HCT116 (cell line): ENCODE measurements at regions not wholly inside any gene's neighbourhood (a gene's known extent, or its start where the extent isn't known, plus 50 kb on each side); places are given as distances from the start of the nearest gene placed in this dataset.

Experiments
- ATAC-seq: fragments of 200-7000 bp; cut with Tn5 transposase; 2 replicates; pipeline ENCODE4 v1.9.1; 2020; ENCODE audit warnings: mild to moderate bottlenecking, moderate library complexity
- BruUV-seq: library from RNA; stranded (reverse); fragments of 400-500 nt; replicated peaks from 2 replicates; lab custom pipeline; 2021; lab: Mats Ljungman, UMichigan
- CTCF ChIA-PET: fragments of 300-600 bp; sonication (Branson Sonifier 250); formaldehyde crosslinking; loops from one replicate; lab custom pipeline; 2021; ENCODE audit warnings: antibody characterized with exemption; lab: Charles Lee
- POLR2A ChIA-PET: fragments of 300-600, 350-600 bp; sonication (Branson Sonifier 250); formaldehyde crosslinking; loops from one replicate; lab custom pipeline; 2021; ENCODE audit warnings: antibody characterized with exemption; lab: Charles Lee
- RAD21 ChIA-PET, 2 experiments: fragments of 300-600 bp; sonication (Branson Sonifier 250); formaldehyde crosslinking; loops; one replicate each; lab custom pipeline; 2023; ENCODE audit warnings: low total read pairs in 2 of 2; ENCODE audit not compliant: uncharacterized antibody in 2 of 2, unreplicated experiment in 2 of 2, low non-redundant PET in 1 of 2; lab: Charles Lee
- DNase-seq: peaks from one replicate; pipeline ENCODE4 v3.0.0-alpha.2; 2010; ENCODE audit warnings: low read depth, low spot score
- H2AFZ ChIP-seq: fragments of 200-600 bp; shearing (Covaris generic), sonication (generic); 2 replicates; pipeline ENCODE4 v1.6.1; 2017; ENCODE audit warnings: low read depth, mixed run types, mixed read lengths, antibody characterized with exemption, low read length; ENCODE audit not compliant: poor library complexity, severe bottlenecking
- H3K27ac ChIP-seq: 2 replicates; pipeline ENCODE4 v1.5.1; 2012; ENCODE audit warnings: low read depth, low read length
- H3K27me3 ChIP-seq: fragments of 200-600 bp; sonication (generic); 2 replicates; pipeline ENCODE4 v1.6.1; 2016; ENCODE audit warnings: mixed run types, low read length, mixed read lengths; ENCODE audit not compliant: insufficient read depth
- H3K36me3 ChIP-seq, 2 experiments: fragments of 200-500 bp in 1 of 2; fragments of 200-600 bp in 1 of 2; sonication (Bioruptor generic) in 1 of 2; sonication (generic) in 1 of 2; 2 replicates each; pipeline versions ENCODE4 v1.5.1 to v1.6.1; 2014 to 2016; ENCODE audit warnings: low read length in 2 of 2, inconsistent platforms in 1 of 2, mixed read lengths in 1 of 2, mixed run types in 1 of 2; ENCODE audit not compliant: insufficient read depth in 2 of 2, control insufficient read depth in 1 of 2
- H3K4me1 ChIP-seq, 2 experiments: fragments of 200-600 bp in 1 of 2; sonication (generic) in 1 of 2; 2 replicates each; pipeline versions ENCODE4 v1.5.1 to v1.6.1; 2012 to 2017; ENCODE audit warnings: low read length in 2 of 2, inconsistent platforms in 1 of 2, mild to moderate bottlenecking in 1 of 2, mixed read lengths in 1 of 2, mixed run types in 1 of 2, moderate library complexity in 1 of 2; ENCODE audit not compliant: insufficient read depth in 2 of 2, control insufficient read depth in 1 of 2
- H3K4me2 ChIP-seq: fragments of 200-600 bp; sonication (generic); 2 replicates; pipeline ENCODE4 v1.6.1; 2017; ENCODE audit warnings: mixed run types, low read length, mixed read lengths
- H3K4me3 ChIP-seq, 2 experiments: fragments of 200-600 bp in 1 of 2; sonication (generic) in 1 of 2; replicated peaks in 1 of 2; 2 replicates each; pipeline ENCODE4 v1.5.1; 2011 to 2016; ENCODE audit warnings: low read length in 2 of 2, control low read depth in 1 of 2, low read depth in 1 of 2, mild to moderate bottlenecking in 1 of 2, mixed read lengths in 1 of 2, mixed run types in 1 of 2
- H3K79me2 ChIP-seq: fragments of 200-600 bp; sonication (generic); 2 replicates; pipeline ENCODE4 v1.6.1; 2017; ENCODE audit warnings: mild to moderate bottlenecking, mixed run types, low read length, moderate library complexity, mixed read lengths; ENCODE audit not compliant: insufficient read depth
- H3K9ac ChIP-seq: fragments of 200-600 bp; sonication (generic); 2 replicates; pipeline ENCODE4 v1.6.1; 2016; ENCODE audit warnings: low read length, mixed read lengths
- H3K9me2 ChIP-seq: fragments of 200-600 bp; sonication (generic), shearing (Covaris generic); 2 replicates; pipeline ENCODE4 v1.6.1; 2017; ENCODE audit warnings: mixed run types, mild to moderate bottlenecking, moderate library complexity; ENCODE audit not compliant: insufficient read depth
- H3K9me3 ChIP-seq, 2 experiments: fragments of 200-500 bp in 1 of 2; fragments of 200-600 bp in 1 of 2; sonication (Bioruptor generic) in 1 of 2; sonication (generic) in 1 of 2; 2 replicates each; pipeline ENCODE4 v1.6.1; 2014 to 2017; ENCODE audit warnings: low read length in 2 of 2, mixed read lengths in 2 of 2, inconsistent platforms in 1 of 2, low read depth in 1 of 2, mild to moderate bottlenecking in 1 of 2, mixed run types in 1 of 2, moderate library complexity in 1 of 2; ENCODE audit not compliant: control insufficient read depth in 1 of 2, insufficient read depth in 1 of 2
- H4K20me1 ChIP-seq: fragments of 200-600 bp; sonication (generic), shearing (Covaris generic); 2 replicates; pipeline ENCODE4 v1.6.1; 2017; ENCODE audit warnings: mixed run types, mild to moderate bottlenecking, moderate library complexity; ENCODE audit not compliant: insufficient read depth
- CBX3 ChIP-seq: IDR thresholded peaks from 2 replicates; pipeline ENCODE4 v1.6.1; 2012; ENCODE audit warnings: low read depth
- EGR1 ChIP-seq: IDR thresholded peaks from 2 replicates; pipeline ENCODE4 v1.6.1; 2012; ENCODE audit warnings: low read depth
- EZH2 ChIP-seq: fragments of 200-600 bp; sonication (generic); IDR thresholded peaks from 2 replicates; pipeline ENCODE4 v1.6.1; 2017; ENCODE audit warnings: antibody characterized with exemption, mixed run types
- JUND ChIP-seq: IDR thresholded peaks from 2 replicates; pipeline ENCODE4 v1.6.1; 2012
- POLR2A ChIP-seq: IDR thresholded peaks from 2 replicates; pipeline ENCODE4 v1.7.0; 2011; ENCODE audit warnings: borderline replicate concordance; ENCODE audit not compliant: insufficient read depth, insufficient read length; ENCODE audit errors: extremely low read depth
- POLR2AphosphoS5 ChIP-seq: IDR thresholded peaks from 2 replicates; pipeline ENCODE4 v1.6.1; 2011; ENCODE audit warnings: mild to moderate bottlenecking, low read depth, low read length, moderate library complexity
- TCF7L2 ChIP-seq: IDR thresholded peaks from 2 replicates; pipeline ENCODE4 v1.7.0; 2011; ENCODE audit warnings: borderline replicate concordance, inconsistent platforms; ENCODE audit not compliant: insufficient read depth, insufficient read length; ENCODE audit errors: extremely low read depth
- intact Hi-C: fragments of 100-400 bp; cut with micrococcal nuclease; formaldehyde crosslinking; loops from 2 replicates; pipeline ENCODE4 v1.10.0; 2022
- TF ChIP-seq, protein P1 (sequence below): IDR thresholded peaks from 2 replicates; pipeline ENCODE4 v1.6.1; 2012
- TF ChIP-seq, protein P2 (sequence below), 3 experiments: fragments of 200-600 bp in 1 of 3; sonication (generic) in 1 of 3; IDR thresholded peaks in 2 of 3; conservative IDR thresholded peaks in 1 of 3; 2 replicates each; pipeline ENCODE4 v1.5.1; 2012 to 2017; ENCODE audit warnings: low read depth in 2 of 3, low read length in 2 of 3, antibody characterized with exemption in 1 of 3, borderline replicate concordance in 1 of 3, control low read depth in 1 of 3, mild to moderate bottlenecking in 1 of 3, mixed read lengths in 1 of 3, mixed run types in 1 of 3, moderate library complexity in 1 of 3; ENCODE audit not compliant: insufficient read depth in 1 of 3
- TF ChIP-seq, protein P3 (sequence below): IDR thresholded peaks from 2 replicates; pipeline ENCODE4 v1.6.1; 2012

DNA sequence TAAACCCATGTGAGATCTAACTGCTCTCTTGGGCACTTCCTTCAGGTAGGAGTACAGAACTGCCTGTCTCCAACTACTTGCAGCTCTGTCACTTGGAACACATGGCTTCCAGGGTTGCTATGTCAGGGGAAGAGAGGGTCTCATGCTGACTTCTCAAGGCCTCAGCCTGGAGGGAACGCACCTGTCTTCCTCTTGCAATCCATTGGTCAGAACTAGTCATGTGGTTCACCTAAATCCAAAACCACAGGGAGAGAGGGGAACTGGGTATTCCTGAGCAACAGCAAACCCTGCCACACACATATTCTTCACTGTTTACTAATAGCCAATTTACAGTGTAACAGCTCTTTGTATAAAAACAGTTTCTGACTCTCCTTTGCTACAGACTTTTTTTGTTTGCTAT lies 206.1 kb downstream of the KCNJ2 start:
- H3K27me3 ChIP-seq: no peaks in the 10 kb centered on the region
- no peaks in the 10 kb centered on the region for H3K36me3 ChIP-seq
- no peaks in the 10 kb centered on the region for H4K20me1 ChIP-seq
- no peak overlapping the region for H3K27ac ChIP-seq
- ATAC-seq: no peak
- H3K4me3 ChIP-seq: no peak overlapping the region
- no peak overlapping the region for H3K9ac ChIP-seq
- no TSS peak for BruUV-seq
- ChIA-PET RAD21 (no interaction called here), POLR2A (no interaction called here), CTCF (no interaction called here)
- H3K4me2 ChIP-seq: no peak overlapping the region
- no peak for DNase-seq
- TF ChIP-seq POLR2A (no peak), POLR2AphosphoS5 (no peak), EGR1 (no peak), EZH2 (no peak), CBX3 (no peak), TCF7L2 (no peak), JUND (no peak)
- TF ChIP-seq, protein P1, sequence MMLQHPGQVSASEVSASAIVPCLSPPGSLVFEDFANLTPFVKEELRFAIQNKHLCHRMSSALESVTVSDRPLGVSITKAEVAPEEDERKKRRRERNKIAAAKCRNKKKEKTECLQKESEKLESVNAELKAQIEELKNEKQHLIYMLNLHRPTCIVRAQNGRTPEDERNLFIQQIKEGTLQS: no peak
- TF ChIP-seq, protein P2, sequence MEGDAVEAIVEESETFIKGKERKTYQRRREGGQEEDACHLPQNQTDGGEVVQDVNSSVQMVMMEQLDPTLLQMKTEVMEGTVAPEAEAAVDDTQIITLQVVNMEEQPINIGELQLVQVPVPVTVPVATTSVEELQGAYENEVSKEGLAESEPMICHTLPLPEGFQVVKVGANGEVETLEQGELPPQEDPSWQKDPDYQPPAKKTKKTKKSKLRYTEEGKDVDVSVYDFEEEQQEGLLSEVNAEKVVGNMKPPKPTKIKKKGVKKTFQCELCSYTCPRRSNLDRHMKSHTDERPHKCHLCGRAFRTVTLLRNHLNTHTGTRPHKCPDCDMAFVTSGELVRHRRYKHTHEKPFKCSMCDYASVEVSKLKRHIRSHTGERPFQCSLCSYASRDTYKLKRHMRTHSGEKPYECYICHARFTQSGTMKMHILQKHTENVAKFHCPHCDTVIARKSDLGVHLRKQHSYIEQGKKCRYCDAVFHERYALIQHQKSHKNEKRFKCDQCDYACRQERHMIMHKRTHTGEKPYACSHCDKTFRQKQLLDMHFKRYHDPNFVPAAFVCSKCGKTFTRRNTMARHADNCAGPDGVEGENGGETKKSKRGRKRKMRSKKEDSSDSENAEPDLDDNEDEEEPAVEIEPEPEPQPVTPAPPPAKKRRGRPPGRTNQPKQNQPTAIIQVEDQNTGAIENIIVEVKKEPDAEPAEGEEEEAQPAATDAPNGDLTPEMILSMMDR (IDR thresholded peaks at IDR 0.05 in 2 of 3, conservative IDR thresholded peaks at IDR 0.05 in 1 of 3; ENCODE audit: borderline replicate concordance in 1 of 3, insufficient read depth in 1 of 3, low read depth in 2 of 3, low read length in 2 of 3): no peak
- TF ChIP-seq, protein P3, sequence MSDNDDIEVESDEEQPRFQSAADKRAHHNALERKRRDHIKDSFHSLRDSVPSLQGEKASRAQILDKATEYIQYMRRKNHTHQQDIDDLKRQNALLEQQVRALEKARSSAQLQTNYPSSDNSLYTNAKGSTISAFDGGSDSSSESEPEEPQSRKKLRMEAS: no peak
- no peaks in the 10 kb centered on the region for H3K79me2 ChIP-seq
- H3K4me1 ChIP-seq: no peaks in the 10 kb centered on the region
- intact Hi-C loops: no loop called here
- no peaks in the 10 kb centered on the region for H3K9me2 ChIP-seq
- H2AFZ ChIP-seq: no peak overlapping the region
- peaks cover 4 to 6% of the 10 kb centered on the region in 2 experiments; a peak in 1 of 4 replicates for H3K9me3 ChIP-seq
